Activated CD4-positive, alpha-beta memory T cell treated with anti-CD3 and anti-CD28 coated beads for 36 hours (primary cell): ENCODE measurements at regions not wholly inside any gene's neighbourhood (a gene's known extent, or its start where the extent isn't known, plus 50 kb on each side); places are given as distances from the start of the nearest gene placed in this dataset.
"Not testable (repeated sequence)": the region's sequence is repeated elsewhere in the genome, so short reads cannot be mapped to it uniquely, and the experiment has no call there.

Experiments
- CTCF ChIA-PET: fragments of 350-600 bp; sonication (Branson Sonifier 250); formaldehyde crosslinking; loops from one replicate; lab custom pipeline; 2021; ENCODE audit warnings: antibody characterized with exemption, inconsistent platforms; lab: Charles Lee
- POLR2A ChIA-PET: fragments of 350-600 bp; sonication (Branson Sonifier 250); formaldehyde crosslinking; loops from one replicate; lab custom pipeline; 2021; ENCODE audit warnings: antibody characterized with exemption; lab: Charles Lee
- DNase-seq: peaks from one replicate; pipeline ENCODE4 v3.0.0-alpha.2; 2020
- H3K27ac Mint-ChIP-seq: one replicate; pipeline ENCODE4 v1.8.0; 2021; ENCODE audit warnings: mixed read lengths
- H3K27me3 Mint-ChIP-seq: one replicate; pipeline ENCODE4 v1.8.0; 2021; ENCODE audit warnings: mixed read lengths
- H3K36me3 Mint-ChIP-seq: one replicate; pipeline ENCODE4 v1.8.0; 2021; ENCODE audit warnings: mixed read lengths
- H3K4me1 Mint-ChIP-seq: one replicate; pipeline ENCODE4 v1.8.0; 2021; ENCODE audit warnings: low read depth, mixed read lengths
- H3K4me3 Mint-ChIP-seq: one replicate; pipeline ENCODE4 v1.8.0; 2021; ENCODE audit warnings: mild to moderate bottlenecking, mixed read lengths
- H3K9me3 Mint-ChIP-seq: one replicate; pipeline ENCODE4 v1.8.0; 2021; ENCODE audit warnings: mixed read lengths
- intact Hi-C: fragments of 100-400 bp; cut with micrococcal nuclease; formaldehyde crosslinking; loops from one replicate; pipeline ENCODE4 v1.15.1; 2023

DNA sequence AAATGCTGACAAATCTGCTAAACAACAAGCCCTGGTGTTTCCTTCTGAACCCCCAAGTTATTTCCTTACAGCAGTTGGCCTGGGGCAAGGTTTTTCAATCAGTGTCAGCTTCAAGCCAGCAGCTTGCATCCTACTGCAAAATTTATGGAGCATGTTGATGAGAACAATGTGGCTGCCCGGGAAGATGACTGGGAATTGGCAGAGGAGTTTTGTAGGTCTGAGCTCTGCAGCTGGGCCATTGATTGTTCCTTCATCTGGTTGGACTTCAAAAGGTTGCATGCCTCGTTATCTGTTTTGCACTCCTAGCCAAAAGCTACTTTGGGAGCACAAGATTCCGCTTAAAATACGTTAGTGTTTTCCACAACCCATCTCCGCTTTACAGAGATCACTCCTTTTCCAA lies 1030.3 kb upstream of the LCORL start:
- H3K9me3 Mint-ChIP-seq = peaks cover 7% of the 10 kb centered on the region
- intact Hi-C loops = no loop called here
- ChIA-PET CTCF (no interaction called here), POLR2A (no interaction called here)
- H3K27me3 Mint-ChIP-seq = no peaks in the 10 kb centered on the region
- no peak for DNase-seq
- H3K4me3 Mint-ChIP-seq = no peak overlapping the region
- no peak overlapping the region for H3K27ac Mint-ChIP-seq
- no peaks in the 10 kb centered on the region for H3K36me3 Mint-ChIP-seq
- H3K4me1 Mint-ChIP-seq = no peaks in the 10 kb centered on the region

DNA sequence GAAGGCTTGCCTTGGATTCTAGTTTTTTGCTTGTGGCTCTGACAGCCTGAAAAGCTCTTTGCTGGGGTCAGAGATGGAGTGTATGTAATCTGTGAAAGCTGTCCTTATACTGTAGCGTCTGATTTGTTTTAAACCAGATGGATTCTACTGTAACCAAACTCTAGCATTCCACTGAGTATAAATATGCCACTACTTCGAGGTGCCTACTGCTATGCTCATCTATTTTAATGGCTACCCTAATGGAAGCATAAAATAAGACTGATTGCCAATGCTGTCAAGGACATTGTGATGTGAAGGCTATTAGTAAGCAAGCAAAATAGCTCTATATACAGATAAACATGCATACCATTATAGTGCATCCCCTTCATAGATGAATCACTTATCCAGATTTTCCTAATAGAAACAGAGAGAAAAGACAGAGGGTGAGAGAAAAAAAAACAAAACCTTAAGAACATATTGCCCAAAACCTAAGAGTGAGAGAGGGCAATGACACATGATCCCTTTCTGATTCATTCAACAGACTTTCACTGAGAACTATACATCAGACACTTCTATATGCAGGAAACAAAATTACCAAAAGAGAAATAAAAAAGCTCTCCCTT lies 1025.8 kb upstream of the LCORL start:
- Mint-ChIP-seq H3K9me3 (peaks cover 12% of the 10 kb centered on the region), H3K4me1 (no peaks in the 10 kb centered on the region), H3K27me3 (no peaks in the 10 kb centered on the region), H3K36me3 (no peaks in the 10 kb centered on the region), H3K4me3 (no peak overlapping the region), H3K27ac (no peak overlapping the region)
- no peak for DNase-seq
- ChIA-PET CTCF (no interaction called here), POLR2A (interaction anchor here (0.6 kb wide), 1 partner anchor 832 kb away, joined by 4 read pairs; no protein-coding TSS in a partner anchor)
- intact Hi-C loops = no loop called here

DNA sequence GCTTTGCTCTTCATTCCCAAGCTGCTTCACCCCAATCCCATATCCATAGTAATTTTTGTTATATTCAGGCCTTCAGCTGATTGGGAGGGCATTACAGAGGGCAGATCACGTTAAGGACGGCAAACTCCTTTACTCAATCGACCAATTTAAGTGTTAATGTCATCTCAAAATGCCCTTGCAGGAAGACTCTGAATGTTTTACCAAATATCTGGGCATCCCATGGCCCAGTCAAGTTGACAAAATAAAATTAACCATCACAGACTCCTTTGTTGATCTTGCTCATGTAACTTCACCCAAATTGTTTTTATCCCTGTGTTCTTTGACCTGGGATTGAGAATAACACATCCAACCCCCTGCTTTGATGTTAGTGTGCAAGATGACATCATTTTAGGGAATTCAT lies 1018.3 kb upstream of the LCORL start:
- ChIA-PET POLR2A (no interaction called here), CTCF (no interaction called here)
- no peak overlapping the region for H3K27ac Mint-ChIP-seq
- H3K4me3 Mint-ChIP-seq = no peak overlapping the region
- no peaks in the 10 kb centered on the region for H3K36me3 Mint-ChIP-seq
- peaks cover 10% of the 10 kb centered on the region for H3K9me3 Mint-ChIP-seq
- no peaks in the 10 kb centered on the region for H3K27me3 Mint-ChIP-seq
- no peaks in the 10 kb centered on the region for H3K4me1 Mint-ChIP-seq
- DNase-seq = no peak
- intact Hi-C loops = no loop called here

DNA sequence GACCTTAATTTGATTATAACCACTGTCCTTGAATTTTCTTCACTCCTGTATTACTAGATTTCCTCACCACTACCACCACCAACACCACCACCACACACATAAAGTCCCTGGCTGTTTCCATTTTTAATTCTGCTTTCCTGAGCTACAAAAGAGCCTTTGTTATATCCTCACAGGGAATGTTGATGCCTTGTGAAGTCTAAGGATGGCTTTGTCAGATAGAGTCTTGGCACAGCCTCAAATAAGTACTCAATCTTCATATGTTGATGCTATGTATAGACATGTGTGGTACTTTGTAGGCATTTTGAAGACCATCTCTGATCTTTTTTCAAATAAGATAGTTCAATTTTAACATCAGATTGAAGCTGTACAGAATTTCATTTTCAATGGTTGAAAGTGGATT lies 1016.7 kb upstream of the LCORL start:
- CTCF ChIA-PET = no interaction called here
- no peak overlapping the region for H3K27ac Mint-ChIP-seq
- H3K4me3 Mint-ChIP-seq = no peak overlapping the region
- no peak for DNase-seq
- H3K36me3 Mint-ChIP-seq = no peaks in the 10 kb centered on the region
- intact Hi-C loops = no loop called here
- peaks cover 17% of the 10 kb centered on the region for H3K9me3 Mint-ChIP-seq
- H3K4me1 Mint-ChIP-seq = no peaks in the 10 kb centered on the region
- POLR2A ChIA-PET = no interaction called here
- no peaks in the 10 kb centered on the region for H3K27me3 Mint-ChIP-seq

DNA sequence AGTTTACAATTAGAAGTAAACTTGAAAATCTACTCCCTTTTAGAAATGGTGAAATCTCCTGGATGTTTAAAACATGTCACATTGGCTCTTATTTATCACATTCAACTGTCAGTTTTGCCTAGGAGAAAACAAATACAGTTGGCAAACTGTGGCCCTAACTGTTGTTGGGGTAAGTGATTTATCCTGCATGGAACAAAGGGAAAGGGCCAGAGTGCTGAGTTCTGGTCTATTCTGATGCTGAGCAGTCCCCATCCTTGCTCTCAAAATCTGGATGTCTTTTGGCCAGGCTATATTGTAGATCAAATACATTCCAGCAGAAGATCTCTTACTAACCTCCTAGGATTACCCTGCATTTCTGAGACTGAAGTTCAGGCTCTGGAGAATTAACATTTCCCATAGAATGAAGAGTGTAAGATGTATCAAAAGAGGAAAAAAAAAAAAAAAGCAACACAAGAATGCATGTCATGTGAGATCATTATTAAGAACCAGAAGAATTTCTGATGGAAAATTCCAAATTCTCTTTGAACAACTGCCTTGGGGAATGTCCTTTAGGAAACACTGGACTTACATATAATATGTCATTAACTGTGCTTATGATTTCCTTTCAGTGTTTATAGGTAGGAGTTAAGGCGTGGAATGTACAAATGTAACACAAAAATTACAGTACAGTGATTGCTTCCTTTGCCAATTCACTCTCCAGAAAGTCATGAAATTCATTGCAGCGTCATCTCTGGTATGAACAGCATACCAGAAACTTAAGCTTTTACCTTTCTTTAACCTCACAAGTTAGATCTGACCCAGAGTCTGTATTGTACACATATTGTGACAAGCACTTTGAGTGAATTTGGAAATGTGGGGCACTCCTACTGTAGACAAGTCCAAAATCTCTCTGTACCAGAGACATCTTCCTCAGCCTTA lies 1012.5 kb upstream of the LCORL start:
- no peaks in the 10 kb centered on the region for H3K4me1 Mint-ChIP-seq
- H3K36me3 Mint-ChIP-seq = no peaks in the 10 kb centered on the region
- intact Hi-C loops = no loop called here
- CTCF ChIA-PET = no interaction called here
- H3K4me3 Mint-ChIP-seq = no peak overlapping the region
- POLR2A ChIA-PET = no interaction called here
- H3K27me3 Mint-ChIP-seq = no peaks in the 10 kb centered on the region
- peaks cover 12% of the 10 kb centered on the region for H3K9me3 Mint-ChIP-seq
- no peak overlapping the region for H3K27ac Mint-ChIP-seq
- no peak for DNase-seq

- Mint-ChIP-seq H3K4me1 (no peaks in the 10 kb centered on the region), H3K9me3 (peaks cover 16% of the 10 kb centered on the region), H3K36me3 (no peaks in the 10 kb centered on the region), H3K27ac (no peak overlapping the region), H3K4me3 (no peak overlapping the region), H3K27me3 (no peaks in the 10 kb centered on the region)
- ChIA-PET CTCF (no interaction called here), POLR2A (no interaction called here)
- DNase-seq = no peak
- intact Hi-C loops = no loop called here
These were observed 1009.0 kb upstream of the LCORL start for GRCh38 chr4:19030536-19030935.

GRCh38 chr4:19030048-19030447 lies 1008.5 kb upstream of the LCORL start:
- intact Hi-C loops = no loop called here
- H3K4me1 Mint-ChIP-seq = no peaks in the 10 kb centered on the region
- DNase-seq = no peak
- ChIA-PET POLR2A (no interaction called here), CTCF (no interaction called here)
- no peak overlapping the region for H3K4me3 Mint-ChIP-seq
- no peak overlapping the region for H3K27ac Mint-ChIP-seq
- no peaks in the 10 kb centered on the region for H3K36me3 Mint-ChIP-seq
- peaks cover 16% of the 10 kb centered on the region for H3K9me3 Mint-ChIP-seq
- H3K27me3 Mint-ChIP-seq = no peaks in the 10 kb centered on the region

- Mint-ChIP-seq H3K36me3 (no peaks in the 10 kb centered on the region), H3K4me3 (no peak overlapping the region), H3K27ac (no peak overlapping the region), H3K4me1 (no peaks in the 10 kb centered on the region), H3K9me3 (peaks cover 10% of the 10 kb centered on the region), H3K27me3 (no peaks in the 10 kb centered on the region)
- ChIA-PET CTCF (no interaction called here), POLR2A (no interaction called here)
- intact Hi-C loops = no loop called here
- no peak for DNase-seq
These were observed 1004.7 kb upstream of the LCORL start for GRCh38 chr4:19026281-19026680.

DNA sequence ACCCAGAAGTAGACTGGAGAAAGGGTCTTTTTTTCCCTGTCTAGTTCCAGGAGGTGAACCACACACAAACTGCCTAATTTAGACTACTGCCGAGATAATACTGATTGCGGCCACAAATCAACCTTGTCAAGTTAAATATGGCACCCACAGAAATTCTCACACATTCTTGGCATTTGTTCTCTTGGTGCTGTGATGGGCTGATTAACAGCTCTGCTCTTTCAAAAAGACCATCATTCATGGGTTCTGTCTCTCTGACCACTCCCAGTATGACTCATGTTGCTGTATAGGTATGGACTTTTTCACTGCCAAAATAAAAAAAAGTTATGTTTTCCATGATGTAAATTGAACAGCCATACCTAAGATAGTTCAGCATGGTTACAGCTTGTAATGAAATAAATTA lies 1003.5 kb upstream of the LCORL start:
- no peaks in the 10 kb centered on the region for H3K4me1 Mint-ChIP-seq
- intact Hi-C loops = no loop called here
- ChIA-PET POLR2A (no interaction called here), CTCF (no interaction called here)
- no peak overlapping the region for H3K4me3 Mint-ChIP-seq
- H3K27me3 Mint-ChIP-seq = no peaks in the 10 kb centered on the region
- peaks cover 17% of the 10 kb centered on the region for H3K9me3 Mint-ChIP-seq
- no peak overlapping the region for H3K27ac Mint-ChIP-seq
- no peaks in the 10 kb centered on the region for H3K36me3 Mint-ChIP-seq
- no peak for DNase-seq

GRCh38 chr4:19024047-19024446 lies 1002.5 kb upstream of the LCORL start:
- H3K36me3 Mint-ChIP-seq = no peaks in the 10 kb centered on the region
- POLR2A ChIA-PET = no interaction called here
- no peaks in the 10 kb centered on the region for H3K27me3 Mint-ChIP-seq
- intact Hi-C loops = no loop called here
- no peak for DNase-seq
- peaks cover 17% of the 10 kb centered on the region for H3K9me3 Mint-ChIP-seq
- no peak overlapping the region for H3K4me3 Mint-ChIP-seq
- H3K4me1 Mint-ChIP-seq = no peaks in the 10 kb centered on the region
- CTCF ChIA-PET = no interaction called here
- H3K27ac Mint-ChIP-seq = no peak overlapping the region

- Mint-ChIP-seq H3K27me3 (no peaks in the 10 kb centered on the region), H3K27ac (no peak overlapping the region), H3K4me1 (no peaks in the 10 kb centered on the region), H3K4me3 (no peak overlapping the region), H3K9me3 (peaks cover 19% of the 10 kb centered on the region), H3K36me3 (no peaks in the 10 kb centered on the region)
- CTCF ChIA-PET = no interaction called here
- DNase-seq = no peak
- intact Hi-C loops = no loop called here
- POLR2A ChIA-PET = no interaction called here
These were observed 1000.1 kb upstream of the LCORL start for GRCh38 chr4:19021617-19022016.

- POLR2A ChIA-PET, H3K27me3 Mint-ChIP-seq, H3K36me3 Mint-ChIP-seq, intact Hi-C loops, H3K4me1 Mint-ChIP-seq, CTCF ChIA-PET, H3K4me3 Mint-ChIP-seq, H3K27ac Mint-ChIP-seq, DNase-seq: not testable (repeated sequence)
- peaks cover 12% of the 10 kb centered on the region for H3K9me3 Mint-ChIP-seq
These were observed 995.0 kb upstream of the LCORL start for GRCh38 chr4:19016550-19016949.

DNA sequence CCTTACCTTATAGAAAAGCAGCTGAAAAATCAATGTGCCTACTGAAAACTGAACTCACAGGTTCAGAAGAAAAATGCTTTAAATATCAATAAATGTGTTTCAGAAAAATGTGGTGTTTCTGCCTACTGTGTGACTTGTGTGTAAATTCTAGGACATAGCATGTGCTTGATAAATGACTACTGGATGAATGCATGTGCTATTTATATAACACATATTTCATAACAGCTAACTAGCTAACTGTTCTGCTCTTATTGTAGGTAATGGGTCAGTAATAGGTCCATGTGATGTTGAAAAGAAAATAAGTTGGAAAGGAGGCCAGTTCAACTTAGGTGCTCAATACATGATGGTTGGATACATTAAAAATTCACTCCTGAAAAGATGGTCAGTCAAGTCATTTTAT lies 993.0 kb upstream of the LCORL start:
- no peaks in the 10 kb centered on the region for H3K27me3 Mint-ChIP-seq
- no peaks in the 10 kb centered on the region for H3K4me1 Mint-ChIP-seq
- no peak overlapping the region for H3K4me3 Mint-ChIP-seq
- H3K9me3 Mint-ChIP-seq = peaks cover 8% of the 10 kb centered on the region
- intact Hi-C loops = no loop called here
- ChIA-PET POLR2A (no interaction called here), CTCF (no interaction called here)
- no peak overlapping the region for H3K27ac Mint-ChIP-seq
- H3K36me3 Mint-ChIP-seq = no peaks in the 10 kb centered on the region
- DNase-seq = no peak
